HG03280 (cell line): ENCODE measurements at regions not wholly inside any gene's neighbourhood (a gene's known extent, or its start where the extent isn't known, plus 50 kb on each side); places are given as distances from the start of the nearest gene placed in this dataset.

Source experiments
- ATAC-seq: cut with Tn5 transposase; IDR thresholded peaks from one replicate; pipeline ENCODE4 v1.9.1; 2021; ENCODE audit warnings: mild to moderate bottlenecking, moderate library complexity; ENCODE audit not compliant: unreplicated experiment

DNA sequence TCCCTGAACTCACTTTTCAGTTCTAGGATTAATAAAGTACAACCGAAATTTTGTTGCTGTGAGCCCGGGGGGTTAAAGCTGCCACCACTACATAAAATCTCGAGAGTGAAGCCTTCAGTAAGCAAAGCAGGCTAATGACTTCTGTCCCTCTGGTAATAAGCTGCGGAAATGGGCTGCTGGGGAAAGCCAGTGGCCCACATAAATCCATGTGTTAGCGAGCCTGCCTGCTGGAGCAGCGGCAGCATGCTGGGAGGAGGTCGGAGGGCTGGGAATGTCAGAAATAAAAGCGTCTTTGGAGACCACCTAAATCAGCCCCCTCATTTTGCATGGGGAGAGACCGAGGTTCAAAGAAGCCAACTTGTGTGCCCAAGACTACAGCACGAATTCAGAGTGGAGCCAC lies 371.7 kb downstream of the TNS1 start:
- ATAC-seq, result no peak

DNA sequence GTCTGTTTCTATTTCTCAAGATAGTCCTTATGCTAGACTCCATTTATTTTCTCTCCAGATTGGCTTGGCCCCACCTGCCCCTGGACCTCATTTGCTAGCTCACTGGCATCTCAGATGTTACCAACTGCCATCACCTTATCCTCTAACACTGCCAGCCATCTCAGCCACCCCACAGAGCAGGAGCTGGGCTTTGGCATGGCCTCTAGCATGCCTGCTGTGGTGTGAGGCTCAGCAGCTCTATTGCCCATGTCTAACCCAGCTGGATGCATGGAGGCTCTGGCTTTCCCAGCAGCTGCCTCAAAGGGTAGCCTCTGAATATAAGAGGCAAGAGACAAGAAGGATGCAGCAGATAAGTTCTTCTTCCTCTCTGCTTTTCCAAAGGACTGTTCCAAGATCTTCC lies 373.4 kb downstream of the TNS1 start:
- no peak for ATAC-seq

DNA sequence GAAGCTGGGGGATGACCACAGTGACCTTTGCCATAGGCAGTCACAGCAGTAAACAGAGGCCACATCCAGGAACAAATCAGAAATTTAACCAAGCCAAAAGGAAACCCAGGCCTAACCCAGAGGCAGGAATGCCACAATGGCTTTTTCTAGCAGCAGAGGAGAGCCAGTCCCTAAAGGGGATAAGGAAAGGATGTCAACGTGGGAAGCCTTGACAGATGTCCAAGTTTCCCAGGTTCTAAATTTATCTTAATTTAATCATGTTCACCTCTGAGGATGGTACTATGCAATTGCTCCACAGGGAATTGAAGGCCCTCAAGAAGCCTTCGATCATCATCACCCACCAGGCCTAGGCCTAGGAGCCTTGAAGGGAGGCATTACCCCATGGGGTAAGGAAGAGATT lies 374.7 kb downstream of the TNS1 start:
- ATAC-seq, result no peak

DNA sequence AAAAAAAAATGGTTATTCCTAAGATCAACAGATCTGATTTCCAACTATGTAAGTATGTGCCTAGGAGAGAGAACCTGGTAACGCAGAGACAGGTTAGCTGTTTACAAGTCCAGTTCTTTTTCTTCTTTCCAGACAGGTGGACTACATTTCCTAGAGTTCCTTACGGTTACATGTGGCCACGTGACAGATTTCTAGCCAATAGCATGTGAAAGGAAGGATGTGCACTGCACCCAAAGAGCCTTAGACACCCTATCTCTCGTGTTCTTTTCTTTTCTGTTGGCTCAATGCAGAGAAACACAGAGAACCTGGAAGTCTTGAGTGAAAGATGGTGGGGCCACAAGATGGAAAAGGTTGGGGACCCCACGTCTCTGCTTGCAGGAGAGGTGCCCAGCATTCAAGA lies 375.9 kb downstream of the TNS1 start:
- ATAC-seq, result no peak

DNA sequence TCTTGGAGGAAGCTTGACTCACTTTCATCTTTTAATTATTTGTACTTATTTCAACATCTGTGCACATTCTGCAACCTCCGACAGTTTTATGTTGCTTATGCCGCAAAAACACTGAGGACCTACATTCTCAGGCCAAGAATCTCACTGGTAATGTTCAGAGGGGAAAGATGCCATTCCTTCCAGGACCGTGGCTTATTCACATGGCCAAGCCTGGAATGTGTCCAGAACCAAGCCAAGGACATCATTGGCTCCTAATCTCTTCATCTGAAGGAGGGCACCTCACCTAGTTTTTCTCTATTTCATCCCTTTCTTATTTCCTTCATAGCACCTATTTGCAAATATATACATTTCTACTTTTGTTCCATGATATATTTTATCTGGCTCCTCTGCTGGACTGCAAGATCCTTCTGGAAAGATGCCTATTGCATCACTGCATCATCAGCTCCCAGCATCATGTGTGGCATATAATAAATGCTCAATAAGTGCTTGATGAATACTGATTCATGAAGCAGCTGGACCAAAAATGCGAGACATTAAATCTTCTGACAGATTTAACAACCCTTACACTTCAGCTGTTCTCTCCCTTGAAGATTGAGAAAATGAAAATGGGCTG lies 377.1 kb downstream of the TNS1 start:
- no peak for ATAC-seq

DNA sequence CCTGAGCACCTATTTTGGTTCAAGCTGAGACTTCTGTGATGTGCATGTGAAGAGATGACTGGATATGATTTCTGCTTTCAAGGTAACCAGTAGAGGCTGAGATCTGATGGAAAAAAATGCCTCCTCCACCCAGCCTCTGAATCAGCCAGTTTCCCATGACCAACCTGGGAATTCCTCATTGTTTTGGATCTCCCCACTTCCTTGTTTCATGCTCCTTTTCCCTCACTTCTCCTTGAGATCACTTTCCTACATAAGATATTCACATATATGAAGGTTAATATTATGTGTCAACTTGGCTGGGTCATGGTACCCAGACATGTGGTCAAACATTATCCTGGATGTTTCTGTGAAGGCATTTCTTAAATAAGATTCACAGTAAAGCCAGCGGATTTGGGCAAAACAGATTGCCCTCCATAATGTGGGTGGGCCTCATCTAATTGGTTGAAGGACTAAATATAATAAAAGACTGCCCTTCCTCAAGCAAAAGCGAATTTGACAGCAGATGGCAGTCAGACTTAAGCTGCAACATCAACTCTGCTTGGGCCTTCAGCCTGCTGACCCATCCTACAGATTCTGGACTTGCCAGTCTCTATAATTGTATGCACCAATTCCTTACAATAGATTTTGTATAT lies 379.4 kb downstream of the TNS1 start:
- ATAC-seq, result no peak

DNA sequence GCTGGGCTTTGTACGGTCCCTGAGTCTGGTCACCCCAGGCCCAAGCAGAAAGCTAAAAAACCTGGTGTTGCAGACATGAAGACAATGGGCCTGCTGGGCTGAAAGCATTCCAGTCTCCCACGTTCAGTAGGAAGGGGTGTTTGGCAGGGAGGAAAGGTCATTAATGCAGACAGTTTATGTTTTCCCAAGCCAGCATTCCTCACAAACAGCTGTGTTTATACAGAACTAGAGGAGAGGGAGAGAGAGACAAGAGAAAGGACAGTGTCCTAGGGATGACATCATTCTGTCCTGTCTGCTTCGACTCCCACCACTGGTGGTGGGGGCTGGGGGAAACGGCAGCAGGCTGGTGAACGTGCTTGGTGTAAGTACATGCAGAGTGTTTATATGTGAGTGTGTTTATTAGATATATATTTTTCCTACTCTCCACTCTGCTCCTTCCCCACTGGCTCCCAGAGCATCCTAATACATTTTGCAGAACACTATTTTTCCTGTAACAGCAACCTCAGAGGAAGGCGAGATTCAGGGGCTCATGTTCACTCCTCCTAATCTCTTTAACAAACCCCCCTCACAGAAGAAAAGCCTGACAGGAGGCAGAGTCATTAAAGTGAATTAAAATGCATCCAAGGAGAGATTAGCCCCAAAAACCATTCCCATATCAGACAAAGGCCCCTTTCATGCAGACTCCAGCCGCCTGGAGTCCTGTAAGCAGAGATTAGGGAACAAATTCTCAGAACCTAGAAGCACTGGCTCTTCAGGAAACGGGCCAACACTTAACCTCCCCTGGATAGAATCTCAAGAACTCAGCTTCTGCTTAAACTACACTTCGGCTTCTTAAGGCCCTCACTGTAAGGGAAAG lies 380.4 kb downstream of the TNS1 start:
- ATAC-seq, result no peak

DNA sequence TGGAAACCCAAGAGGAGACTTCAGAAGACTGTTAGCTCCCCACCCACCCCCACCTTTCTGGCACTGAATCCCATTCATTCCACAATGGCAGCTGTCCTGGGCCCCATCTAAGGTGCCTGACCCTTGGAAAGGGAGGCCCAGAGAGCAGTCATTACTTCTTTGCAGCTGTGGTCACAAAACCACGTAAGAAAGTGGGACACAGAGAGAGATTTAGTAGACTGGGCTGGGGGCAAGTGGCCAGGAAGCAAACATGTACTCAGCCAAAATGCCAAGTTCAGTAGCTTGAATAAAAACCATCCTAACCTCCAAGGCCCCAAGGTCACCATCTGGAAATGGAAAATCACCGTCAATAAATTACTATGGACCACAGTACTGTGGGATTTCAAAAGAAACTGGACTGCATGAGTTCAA lies 381.4 kb downstream of the TNS1 start:
- ATAC-seq, result no peak

DNA sequence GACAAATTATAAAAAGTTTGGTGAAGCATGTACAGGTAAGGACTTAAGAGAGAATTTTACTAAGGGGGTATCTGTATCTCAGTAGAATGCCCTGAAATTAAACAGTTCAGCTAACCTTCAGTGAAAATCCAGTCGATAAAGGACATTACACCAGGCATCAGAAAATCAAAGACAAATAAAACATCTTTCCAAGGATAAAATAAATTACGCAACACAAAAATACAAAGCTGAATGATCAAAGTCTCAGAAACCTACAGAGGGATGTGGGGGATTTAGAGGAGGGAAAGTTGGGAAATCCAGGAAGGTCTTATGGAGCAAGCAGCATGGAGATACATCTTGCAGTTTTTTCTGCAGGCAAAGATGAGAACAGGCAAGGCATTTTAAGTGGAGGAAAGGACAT lies 384.1 kb downstream of the TNS1 start:
- no peak for ATAC-seq

DNA sequence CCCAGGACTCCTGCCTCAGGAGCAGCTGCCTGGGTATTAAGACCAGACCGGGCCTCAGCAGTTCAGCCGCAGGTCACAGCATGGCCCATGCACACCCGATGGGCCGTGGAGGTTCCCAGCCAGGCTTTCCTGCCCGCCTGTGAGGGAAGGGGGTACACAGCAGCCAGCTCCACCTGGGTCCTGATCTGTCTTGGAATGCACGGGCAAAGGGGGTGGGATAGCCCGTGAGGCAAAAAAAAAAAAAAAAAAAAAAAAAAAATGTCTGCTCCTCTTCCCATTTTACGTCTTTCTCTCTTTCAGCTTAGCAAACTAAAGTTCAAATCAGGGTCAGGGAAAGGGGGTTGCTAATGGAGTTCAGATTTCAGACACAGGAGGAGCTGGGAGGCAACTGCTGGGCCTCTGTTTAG lies 385.2 kb downstream of the TNS1 start:
- no peak for ATAC-seq

DNA sequence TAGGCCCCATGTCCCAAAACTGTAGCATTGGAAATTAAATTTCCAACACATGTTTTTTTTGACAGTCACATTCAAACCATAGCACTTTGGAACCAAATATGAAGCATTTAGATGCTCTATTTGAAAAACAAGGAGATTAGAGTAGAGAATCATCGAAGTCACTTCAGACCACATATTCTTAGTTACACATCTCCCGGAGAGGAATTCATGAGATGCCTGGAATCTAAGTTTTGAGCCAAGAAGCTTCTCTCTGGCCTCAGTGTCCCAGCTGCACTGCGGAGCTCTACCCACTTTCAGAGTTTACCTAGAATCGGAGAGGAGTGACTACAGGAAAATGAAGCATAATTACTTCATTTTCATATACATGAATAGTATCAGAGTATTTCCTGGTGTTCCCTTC lies 385.9 kb downstream of the TNS1 start:
- no peak for ATAC-seq

DNA sequence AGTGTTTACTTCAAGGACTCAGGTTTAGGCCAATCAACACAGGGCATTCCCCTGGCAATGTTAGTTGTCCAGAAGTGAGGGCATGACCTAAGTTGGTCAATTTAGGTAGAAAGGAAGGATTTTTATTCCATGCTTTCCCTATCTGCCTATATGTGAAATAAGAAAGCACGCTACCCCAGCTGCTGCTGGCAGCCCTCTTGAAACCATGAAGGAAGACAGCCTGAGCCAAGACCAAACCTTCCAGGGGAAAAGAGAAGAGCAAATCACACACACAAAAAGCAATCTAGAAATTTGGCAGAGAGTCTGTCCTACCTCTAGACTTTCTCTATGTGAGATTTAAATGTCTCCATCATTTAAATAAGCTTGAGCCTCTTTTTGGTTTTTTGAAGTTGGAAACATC lies 387.6 kb downstream of the TNS1 start:
- ATAC-seq, result no peak

DNA sequence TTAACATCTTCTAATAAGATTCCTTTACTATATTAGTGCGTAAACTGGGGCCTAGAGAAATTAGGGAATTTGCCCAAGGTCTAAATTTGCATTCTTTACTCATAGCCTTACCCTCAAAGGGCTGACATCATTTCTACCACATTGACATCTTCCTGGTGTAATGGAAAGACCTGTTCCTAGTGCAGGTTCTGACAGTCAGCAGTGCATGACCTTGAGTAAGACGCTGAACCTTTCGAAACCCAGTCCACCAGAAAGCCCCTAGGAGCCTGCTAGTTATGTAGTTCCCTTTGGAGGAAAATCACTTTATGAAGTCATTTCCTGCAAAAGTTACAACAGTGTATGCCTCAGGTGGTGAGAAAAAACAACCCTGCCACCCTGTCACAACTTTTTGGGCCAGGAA lies 388.3 kb downstream of the TNS1 start:
- no peak for ATAC-seq

DNA sequence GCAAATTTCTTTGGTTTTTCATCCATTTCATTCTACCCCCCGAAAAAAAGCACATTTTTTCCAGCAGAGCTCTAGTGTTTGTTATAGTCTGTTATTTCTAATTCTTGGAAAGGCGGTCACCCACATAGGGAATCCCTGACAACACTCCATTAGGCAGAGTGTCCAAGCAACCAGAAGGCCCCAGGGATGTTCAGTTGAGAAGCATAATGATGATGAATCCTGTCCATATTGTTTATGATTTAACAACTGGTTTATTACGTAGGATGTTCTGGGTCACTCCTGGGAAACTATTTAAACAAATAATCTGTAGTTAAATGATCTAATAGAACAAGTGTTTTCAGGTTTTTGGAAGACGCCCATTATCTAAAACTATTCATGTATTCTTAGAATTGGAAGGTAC lies 388.7 kb downstream of the TNS1 start:
- no peak for ATAC-seq

DNA sequence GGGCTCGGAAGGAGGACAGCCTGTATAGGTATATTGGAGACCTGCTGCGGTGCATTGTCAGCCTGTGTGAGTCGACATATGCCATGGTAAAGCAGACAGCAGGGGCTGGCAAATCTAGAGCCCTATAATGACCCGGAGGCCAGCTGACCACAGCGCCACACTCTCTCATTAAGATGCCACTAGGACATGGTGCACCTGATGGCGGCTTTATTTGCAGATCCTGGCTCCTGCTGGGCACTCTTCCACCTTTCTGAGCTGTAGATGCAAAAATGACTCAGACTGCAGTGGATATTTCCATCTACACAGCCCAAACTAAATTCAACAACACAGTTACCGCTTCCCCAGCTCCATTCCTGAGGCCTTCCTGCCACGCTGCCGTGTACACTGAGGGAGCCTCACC lies 389.9 kb downstream of the TNS1 start:
- no peak for ATAC-seq

DNA sequence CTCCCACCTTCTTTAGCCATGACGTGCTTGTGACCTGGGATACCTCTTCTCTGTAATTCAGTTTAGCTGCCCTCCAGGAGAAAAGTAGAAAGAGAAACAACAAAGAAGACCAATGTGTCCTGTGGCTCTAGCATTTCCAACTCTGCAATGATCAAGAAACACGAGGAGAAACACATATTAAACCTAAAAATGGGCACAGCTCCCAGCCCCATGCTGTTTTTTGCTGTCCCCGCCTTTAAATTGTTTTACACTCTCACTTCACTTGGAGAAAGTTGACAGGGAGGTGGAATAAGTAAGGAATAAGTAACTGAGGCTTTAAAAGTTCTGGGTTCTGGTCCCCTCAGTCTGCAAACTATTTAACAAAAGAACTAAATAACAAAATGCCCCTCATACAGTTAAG lies 390.6 kb downstream of the TNS1 start:
- no peak for ATAC-seq

DNA sequence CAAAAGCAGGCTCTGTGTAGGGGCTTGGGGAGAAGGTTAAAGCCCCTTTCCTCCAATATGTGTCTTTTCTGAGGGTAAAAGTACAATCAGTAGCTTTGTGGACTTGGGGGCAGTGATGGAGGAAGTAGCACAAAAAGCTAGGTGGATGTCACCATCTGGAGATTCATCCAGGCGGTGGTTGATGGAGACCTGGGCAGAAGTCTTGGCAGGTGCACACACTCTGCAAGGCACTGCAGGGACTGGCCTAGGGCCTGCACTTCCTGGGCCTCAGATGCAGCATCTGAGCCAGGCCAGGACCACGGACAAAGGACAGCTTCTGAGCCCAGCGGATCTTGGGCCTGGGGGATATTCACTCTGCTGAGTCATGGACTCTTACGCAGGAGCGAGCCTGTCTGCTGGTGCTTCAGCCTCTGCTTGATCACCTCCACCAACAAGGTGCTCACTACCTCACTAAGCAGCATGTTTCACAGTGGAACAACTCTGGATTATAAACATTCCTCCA lies 391.1 kb downstream of the TNS1 start:
- no peak for ATAC-seq

DNA sequence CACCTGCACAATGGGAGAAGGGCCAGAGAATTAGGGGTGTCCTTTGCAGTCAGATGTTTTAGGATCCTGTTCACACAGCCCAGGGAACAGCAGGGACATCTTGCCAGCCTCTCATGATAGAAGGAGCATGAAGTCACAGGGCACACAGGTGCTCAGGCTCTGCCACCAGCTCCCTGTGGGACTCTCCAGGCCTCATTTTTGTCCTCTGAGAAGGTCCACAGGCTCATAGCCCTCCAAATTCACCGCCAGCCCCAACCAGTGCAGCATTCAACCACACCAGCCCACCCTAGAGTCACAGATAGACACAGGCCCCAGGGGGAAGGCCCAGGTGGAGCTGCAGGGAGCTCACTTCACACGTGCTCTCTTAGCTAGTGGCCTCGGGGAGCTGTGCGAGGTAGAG lies 391.7 kb downstream of the TNS1 start:
- no peak for ATAC-seq

DNA sequence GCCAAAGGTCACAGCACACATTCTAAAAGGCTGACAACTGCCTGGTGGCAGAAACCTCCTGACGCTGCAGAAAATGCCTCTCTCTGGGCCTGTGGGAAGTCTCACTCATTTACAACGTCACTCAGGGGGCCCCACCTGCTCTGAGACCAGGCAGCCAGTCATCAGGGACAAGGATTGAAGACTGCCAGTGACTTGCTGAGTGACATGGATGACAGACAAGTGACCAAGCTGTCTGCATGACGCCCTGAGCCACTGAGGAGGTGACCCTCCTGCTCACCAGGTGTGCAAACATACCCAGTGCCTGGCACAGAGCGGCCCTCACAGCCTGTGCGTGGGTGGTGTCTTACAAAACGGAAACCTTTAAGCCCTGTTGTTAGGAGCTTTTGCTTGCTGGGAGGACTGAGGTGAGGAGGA lies 392.4 kb downstream of the TNS1 start:
- no peak for ATAC-seq

DNA sequence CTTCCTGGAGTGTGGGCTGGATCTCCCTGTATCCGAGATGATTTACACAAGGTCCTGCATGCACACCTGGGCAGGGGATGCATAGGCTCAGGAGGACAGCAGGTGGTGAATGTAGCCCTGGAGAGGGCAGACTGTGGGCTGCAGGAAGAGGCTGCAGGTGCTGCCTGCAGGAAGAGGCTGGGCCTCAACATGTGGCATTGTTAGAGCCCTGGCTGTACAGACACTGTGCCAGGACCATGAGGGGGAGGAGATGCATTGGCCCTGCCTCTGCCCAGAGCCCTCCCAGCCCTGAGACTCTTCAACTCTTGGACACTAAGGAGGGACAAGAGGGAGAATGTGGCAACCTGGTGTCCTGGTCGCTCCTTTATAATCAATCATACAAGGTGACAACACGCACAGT lies 392.8 kb downstream of the TNS1 start:
- ATAC-seq, result no peak

DNA sequence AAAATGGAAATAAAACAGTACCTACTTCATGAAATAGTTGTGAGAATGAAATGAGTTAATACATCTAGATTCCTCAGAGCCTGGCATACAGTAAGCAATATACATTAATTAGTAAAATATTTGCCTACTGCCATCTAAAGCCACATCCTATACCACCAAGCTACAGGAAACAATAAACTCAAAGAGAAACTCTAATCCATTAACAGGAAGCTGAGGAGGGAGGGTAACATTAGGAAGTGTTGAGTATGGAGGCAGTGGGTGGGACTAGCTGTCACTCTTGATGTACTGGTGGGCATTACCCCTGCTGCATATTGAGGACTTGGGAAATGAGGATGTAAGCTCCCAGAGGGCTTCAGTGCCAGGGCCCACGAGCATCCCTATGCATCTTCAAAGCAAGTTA lies 396.5 kb downstream of the TNS1 start:
- ATAC-seq, result no peak
